Neural crest cell (in vitro differentiated cells): ENCODE measurements at regions not wholly inside any gene's neighbourhood (a gene's known extent, or its start where the extent isn't known, plus 50 kb on each side); places are given as distances from the start of the nearest gene placed in this dataset.

ENCODE experiments used
- DNase-seq: peaks from one replicate; pipeline ENCODE4 v3.0.0; 2021; ENCODE audit warnings: low read depth, mixed read lengths, low spot score
- H3K27ac Mint-ChIP-seq: one replicate; pipeline ENCODE4 v1.8.0; 2021; ENCODE audit warnings: mild to moderate bottlenecking, mixed read lengths; ENCODE audit not compliant: unreplicated experiment
- H3K27me3 Mint-ChIP-seq: 2 replicates; pipeline ENCODE4 v1.8.0; 2021; ENCODE audit warnings: low read depth, mild to moderate bottlenecking, mixed read lengths
- H3K36me3 Mint-ChIP-seq: 2 replicates; pipeline ENCODE4 v1.8.0; 2021; ENCODE audit warnings: low read depth, mild to moderate bottlenecking, mixed read lengths
- H3K4me1 Mint-ChIP-seq: 2 replicates; pipeline ENCODE4 v1.8.0; 2021; ENCODE audit warnings: mixed read lengths
- H3K4me3 Mint-ChIP-seq: one replicate; pipeline ENCODE4 v1.8.0; 2021; ENCODE audit warnings: mild to moderate bottlenecking, mixed read lengths
- H3K9me3 Mint-ChIP-seq: 2 replicates; pipeline ENCODE4 v1.8.0; 2021; ENCODE audit warnings: mixed read lengths
- CTCF ChIP-seq: fragments of 200-600 bp; sonication (generic); conservative IDR thresholded peaks from 2 replicates; pipeline ENCODE4 v1.5.0; 2021; ENCODE audit warnings: antibody characterized with exemption, mild to moderate bottlenecking

- Mint-ChIP-seq H3K27me3 (no peaks in the 10 kb centered on the region), H3K36me3 (no peaks in the 10 kb centered on the region), H3K4me3 (no peak overlapping the region)
Observed at GRCh38 chr1:90357995-90358394, 359.1 kb downstream of the BARHL2 start.

GRCh38 chr1:90356991-90357390, 360.1 kb downstream of the BARHL2 start:
- no peaks in the 10 kb centered on the region for H3K27me3 Mint-ChIP-seq

More at GRCh38 chr1:90357995-90358394, 359.1 kb downstream of the BARHL2 start:
- no peak overlapping the region for H3K27ac Mint-ChIP-seq
- H3K4me1 Mint-ChIP-seq: no peaks in the 10 kb centered on the region
- no peaks in the 10 kb centered on the region for H3K9me3 Mint-ChIP-seq
- DNase-seq: no peak
- TF ChIP-seq CTCF: no peak

GRCh38 chr1:90356101-90356500, 361.0 kb downstream of the BARHL2 start:
- H3K27ac Mint-ChIP-seq: no peak overlapping the region
- H3K4me1 Mint-ChIP-seq: no peaks in the 10 kb centered on the region
- no peaks in the 10 kb centered on the region for H3K27me3 Mint-ChIP-seq
- TF ChIP-seq CTCF: no peak
- H3K4me3 Mint-ChIP-seq: no peak overlapping the region
- H3K9me3 Mint-ChIP-seq: no peaks in the 10 kb centered on the region
- H3K36me3 Mint-ChIP-seq: no peaks in the 10 kb centered on the region
- DNase-seq: no peak

More at GRCh38 chr1:90356991-90357390, 360.1 kb downstream of the BARHL2 start:
- no peak for TF ChIP-seq CTCF
- DNase-seq: no peak
- H3K27ac Mint-ChIP-seq: no peak overlapping the region
- no peaks in the 10 kb centered on the region for H3K36me3 Mint-ChIP-seq
- H3K4me3 Mint-ChIP-seq: no peak overlapping the region
- H3K9me3 Mint-ChIP-seq: no peaks in the 10 kb centered on the region
- no peaks in the 10 kb centered on the region for H3K4me1 Mint-ChIP-seq

- no peak for DNase-seq
- Mint-ChIP-seq H3K36me3 (no peaks in the 10 kb centered on the region), H3K4me1 (no peaks in the 10 kb centered on the region), H3K27me3 (no peaks in the 10 kb centered on the region), H3K27ac (no peak overlapping the region), H3K4me3 (no peak overlapping the region), H3K9me3 (no peaks in the 10 kb centered on the region)
- no peak for TF ChIP-seq CTCF
Observed at GRCh38 chr1:90354704-90355103, 359.8 kb downstream of the ZNF326 start.

GRCh38 chr1:90351019-90351418, 356.1 kb downstream of the ZNF326 start:
- H3K36me3 Mint-ChIP-seq: no peaks in the 10 kb centered on the region
- no peak for DNase-seq
- TF ChIP-seq CTCF: no peak
- H3K27ac Mint-ChIP-seq: no peak overlapping the region
- H3K4me1 Mint-ChIP-seq: no peaks in the 10 kb centered on the region
- H3K4me3 Mint-ChIP-seq: no peak overlapping the region
- H3K27me3 Mint-ChIP-seq: no peaks in the 10 kb centered on the region
- peaks cover 10% of the 10 kb centered on the region for H3K9me3 Mint-ChIP-seq

- no peak for DNase-seq
- no peak for TF ChIP-seq CTCF
- no peaks in the 10 kb centered on the region for H3K4me1 Mint-ChIP-seq
- H3K27me3 Mint-ChIP-seq: no peaks in the 10 kb centered on the region
- H3K4me3 Mint-ChIP-seq: no peak overlapping the region
- peaks cover 10% of the 10 kb centered on the region for H3K9me3 Mint-ChIP-seq
- no peaks in the 10 kb centered on the region for H3K36me3 Mint-ChIP-seq
- H3K27ac Mint-ChIP-seq: no peak overlapping the region
Observed at GRCh38 chr1:90349510-90349909, 354.6 kb downstream of the ZNF326 start.
